Neutrophil (primary cell): ENCODE measurements at regions not wholly inside any gene's neighbourhood (a gene's known extent, or its start where the extent isn't known, plus 50 kb on each side); places are given as distances from the start of the nearest gene placed in this dataset.

Source experiments
- H3K27ac ChIP-seq: fragments of 200-600 bp; sonication (generic); 2 replicates; pipeline ENCODE4 v1.5.1; 2016; ENCODE audit warnings: mild to moderate bottlenecking, moderate library complexity
- H3K27me3 ChIP-seq: fragments of 200-600 bp; sonication (generic); 2 replicates; pipeline ENCODE4 v1.6.0; 2016; ENCODE audit warnings: mild to moderate bottlenecking
- H3K36me3 ChIP-seq: fragments of 200-600 bp; sonication (generic); 2 replicates; pipeline ENCODE4 v1.5.1; 2017
- H3K4me1 ChIP-seq, 2 experiments: fragments of 200-600 bp in 1 of 2; sonication (generic) in 1 of 2; 1 replicate in 1 of 2; 2 replicates in 1 of 2; pipeline versions ENCODE4 v1.5.1 to v1.6.1; 2013 to 2016; ENCODE audit warnings: low read depth in 1 of 2, low read length in 1 of 2, mild to moderate bottlenecking in 1 of 2, moderate library complexity in 1 of 2; ENCODE audit not compliant: control insufficient read depth in 1 of 2, insufficient read depth in 1 of 2
- H3K4me3 ChIP-seq, 2 experiments: fragments of 200-600 bp in 1 of 2; sonication (generic) in 1 of 2; 1 replicate in 1 of 2; 2 replicates in 1 of 2; pipeline ENCODE4 v1.5.1; 2013 to 2016; ENCODE audit warnings: low read depth in 1 of 2, low read length in 1 of 2, mild to moderate bottlenecking in 1 of 2, moderate library complexity in 1 of 2
- H3K9me3 ChIP-seq: fragments of 200-600 bp; sonication (generic); 2 replicates; pipeline ENCODE4 v1.5.1; 2016
- TF ChIP-seq, protein P1 (sequence below): fragments of 200-600 bp; sonication (generic); IDR thresholded peaks from 2 replicates; pipeline ENCODE4 v1.5.1; 2016; ENCODE audit warnings: antibody characterized with exemption

DNA sequence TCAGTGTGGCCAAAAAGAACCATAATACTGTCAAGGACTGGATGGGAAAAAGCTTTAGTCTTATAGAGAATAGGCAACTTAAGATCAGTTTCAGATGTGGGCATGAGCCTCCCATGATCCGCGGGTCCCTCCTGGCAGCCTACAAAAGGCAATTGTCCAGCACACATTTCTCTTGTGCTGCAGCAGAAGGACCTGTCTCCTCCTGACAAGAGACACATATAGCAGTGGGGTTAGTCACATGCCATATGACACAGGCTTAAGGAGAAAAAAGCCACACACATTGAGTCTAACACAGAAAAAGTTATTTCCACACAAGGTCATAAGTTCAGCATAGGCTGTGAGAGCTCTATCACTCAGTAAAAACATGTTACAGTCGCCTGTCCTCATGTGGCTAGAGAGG is 1378.7 kb upstream of the PRR20A start:
- no peaks in the 10 kb centered on the region for H3K27me3 ChIP-seq
- H3K36me3 ChIP-seq, result no peaks in the 10 kb centered on the region
- H3K27ac ChIP-seq, result no peak overlapping the region
- H3K9me3 ChIP-seq, result no peaks in the 10 kb centered on the region
- H3K4me1 ChIP-seq, result no peaks in the 10 kb centered on the region
- TF ChIP-seq, protein P1, sequence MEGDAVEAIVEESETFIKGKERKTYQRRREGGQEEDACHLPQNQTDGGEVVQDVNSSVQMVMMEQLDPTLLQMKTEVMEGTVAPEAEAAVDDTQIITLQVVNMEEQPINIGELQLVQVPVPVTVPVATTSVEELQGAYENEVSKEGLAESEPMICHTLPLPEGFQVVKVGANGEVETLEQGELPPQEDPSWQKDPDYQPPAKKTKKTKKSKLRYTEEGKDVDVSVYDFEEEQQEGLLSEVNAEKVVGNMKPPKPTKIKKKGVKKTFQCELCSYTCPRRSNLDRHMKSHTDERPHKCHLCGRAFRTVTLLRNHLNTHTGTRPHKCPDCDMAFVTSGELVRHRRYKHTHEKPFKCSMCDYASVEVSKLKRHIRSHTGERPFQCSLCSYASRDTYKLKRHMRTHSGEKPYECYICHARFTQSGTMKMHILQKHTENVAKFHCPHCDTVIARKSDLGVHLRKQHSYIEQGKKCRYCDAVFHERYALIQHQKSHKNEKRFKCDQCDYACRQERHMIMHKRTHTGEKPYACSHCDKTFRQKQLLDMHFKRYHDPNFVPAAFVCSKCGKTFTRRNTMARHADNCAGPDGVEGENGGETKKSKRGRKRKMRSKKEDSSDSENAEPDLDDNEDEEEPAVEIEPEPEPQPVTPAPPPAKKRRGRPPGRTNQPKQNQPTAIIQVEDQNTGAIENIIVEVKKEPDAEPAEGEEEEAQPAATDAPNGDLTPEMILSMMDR, result no peak
- H3K4me3 ChIP-seq, result no peak overlapping the region

- TF ChIP-seq, protein P1, result no peak
- Histone ChIP-seq H3K4me1 (no peaks in the 10 kb centered on the region), H3K27ac (no peak overlapping the region), H3K4me3 (no peak overlapping the region), H3K27me3 (no peaks in the 10 kb centered on the region), H3K9me3 (no peaks in the 10 kb centered on the region), H3K36me3 (no peaks in the 10 kb centered on the region)
Observed at GRCh38 chr13:55777612-55778011, 1363.1 kb upstream of the PRR20A start.

DNA sequence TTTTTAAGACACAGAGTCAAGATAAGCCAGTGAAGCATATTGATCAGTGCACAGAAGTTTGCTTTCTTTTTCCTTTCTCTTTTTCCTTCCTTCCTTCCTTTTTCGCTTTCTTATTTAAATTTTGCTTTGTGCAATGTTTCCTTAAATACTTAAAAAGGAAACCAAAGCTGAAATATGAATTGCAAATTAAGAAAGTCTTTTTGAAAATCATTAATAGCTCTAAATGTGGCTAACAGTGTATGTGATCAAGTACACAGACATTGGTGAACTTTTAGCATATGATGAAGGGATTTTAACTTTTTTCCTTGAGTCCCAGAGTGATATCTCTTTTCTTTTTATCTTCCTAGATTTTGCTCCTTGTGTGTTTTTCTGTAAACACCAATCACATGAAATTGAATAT is 1356.9 kb upstream of the PRR20A start:
- TF ChIP-seq, protein P1, result no peak
- Histone ChIP-seq H3K4me3 (no peak overlapping the region), H3K36me3 (no peaks in the 10 kb centered on the region)

DNA sequence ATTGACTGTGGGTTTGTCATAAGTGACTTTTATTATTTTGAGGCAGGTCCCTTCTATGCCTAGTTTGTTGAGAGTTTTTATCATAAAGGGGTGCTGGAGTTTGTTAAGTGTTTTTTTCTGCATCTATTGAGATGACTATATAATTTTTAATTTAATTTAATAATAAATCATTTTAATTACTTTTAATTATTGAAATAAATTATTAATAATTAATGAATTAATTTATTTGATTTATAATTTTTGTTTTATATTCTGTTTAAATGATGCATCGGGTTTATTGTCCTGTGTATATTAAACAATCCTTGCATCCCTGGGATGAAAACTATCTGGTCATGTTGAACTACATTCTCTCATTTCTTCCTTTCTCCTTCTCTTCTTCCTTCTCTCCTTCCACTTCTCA is 1352.2 kb upstream of the PRR20A start:
- H3K4me1 ChIP-seq, result no peaks in the 10 kb centered on the region
- H3K27ac ChIP-seq, result no peak overlapping the region
- TF ChIP-seq, protein P1, result no peak
- H3K9me3 ChIP-seq, result no peaks in the 10 kb centered on the region
- H3K4me3 ChIP-seq, result no peak overlapping the region
- no peaks in the 10 kb centered on the region for H3K36me3 ChIP-seq
- H3K27me3 ChIP-seq, result no peaks in the 10 kb centered on the region

More for the DNA sequence above, 1356.9 kb upstream of the PRR20A start:
- no peaks in the 10 kb centered on the region for H3K4me1 ChIP-seq
- H3K27ac ChIP-seq, result no peak overlapping the region
- no peaks in the 10 kb centered on the region for H3K27me3 ChIP-seq
- H3K9me3 ChIP-seq, result no peaks in the 10 kb centered on the region

GRCh38 chr13:55792544-55793193 is 1348.0 kb upstream of the PRR20A start:
- TF ChIP-seq, protein P1, result no peak
- Histone ChIP-seq H3K36me3 (no peaks in the 10 kb centered on the region), H3K27me3 (no peaks in the 10 kb centered on the region), H3K4me1 (no peaks in the 10 kb centered on the region), H3K9me3 (no peaks in the 10 kb centered on the region), H3K4me3 (no peak overlapping the region), H3K27ac (no peak overlapping the region)
